IMR-90 (cell line): ENCODE measurements at regions not wholly inside any gene's neighbourhood (a gene's known extent, or its start where the extent isn't known, plus 50 kb on each side); places are given as distances from the start of the nearest gene placed in this dataset.

ENCODE experiments used
- ATAC-seq: fragments of 200-7000 bp; cut with Tn5 transposase; 2 replicates; pipeline ENCODE4 v1.9.1; 2020; ENCODE audit warnings: low read depth, mild to moderate bottlenecking, moderate library complexity
- BruUV-seq: library from RNA; stranded (reverse); fragments of 400-500 nt; replicated peaks from 2 replicates; lab custom pipeline; 2021; lab: Mats Ljungman, UMichigan
- CTCF ChIA-PET: fragments of 300-600 bp; formaldehyde crosslinking; extraction: SDS; loops from one replicate; lab custom pipeline; 2021; ENCODE audit warnings: antibody characterized with exemption; lab: Yijun Ruan, JAX
- POLR2A ChIA-PET: fragments of 300-600 bp; sonication (Branson Sonifier 250); formaldehyde crosslinking; loops from one replicate; lab custom pipeline; 2022; ENCODE audit warnings: antibody characterized with exemption; ENCODE audit not compliant: unreplicated experiment; lab: Charles Lee
- DNase-seq: peaks from one replicate; pipeline ENCODE4 v3.0.0; 2013
- H2AFZ ChIP-seq: replicated peaks from 2 replicates; pipeline ENCODE3; 2013; ENCODE audit warnings: low read length, mild to moderate bottlenecking; ENCODE audit not compliant: poor library complexity
- H2AK5ac ChIP-seq: 2 replicates; pipeline ENCODE4 v1.6.1; 2013; ENCODE audit warnings: low read depth, low read length, inconsistent platforms
- H2AK9ac ChIP-seq: replicated peaks from 2 replicates; pipeline ENCODE3; 2013; ENCODE audit warnings: mild to moderate bottlenecking, low read depth, low read length, moderate library complexity; ENCODE audit not compliant: poor library complexity
- H2BK120ac ChIP-seq: 2 replicates; pipeline ENCODE4 v1.6.1; 2013; ENCODE audit warnings: low read depth, low read length, inconsistent platforms
- H2BK15ac ChIP-seq: 3 replicates; pipeline ENCODE4 v1.6.1; 2013; ENCODE audit warnings: low read depth, low read length, inconsistent platforms
- H2BK20ac ChIP-seq: 2 replicates; pipeline ENCODE4 v1.6.1; 2013; ENCODE audit warnings: low read depth, mild to moderate bottlenecking, inconsistent platforms, low read length, moderate library complexity
- H2BK5ac ChIP-seq: 2 replicates; pipeline ENCODE4 v1.6.1; 2013; ENCODE audit warnings: mild to moderate bottlenecking, low read depth, low read length, inconsistent platforms; ENCODE audit not compliant: poor library complexity, severe bottlenecking
- H3K14ac ChIP-seq: replicated peaks from 2 replicates; pipeline ENCODE4 v1.6.1; 2013; ENCODE audit warnings: low read depth, low read length, inconsistent platforms
- H3K18ac ChIP-seq: 2 replicates; pipeline ENCODE4 v1.6.1; 2013; ENCODE audit warnings: low read depth, low read length, control low read depth
- H3K23ac ChIP-seq: 2 replicates; pipeline ENCODE4 v1.6.1; 2013; ENCODE audit warnings: low read depth, low read length, inconsistent platforms
- H3K27ac ChIP-seq: 2 replicates; pipeline ENCODE4 v1.5.1; 2013; ENCODE audit warnings: mild to moderate bottlenecking, control low read depth, low read length; ENCODE audit not compliant: insufficient read depth
- H3K27me3 ChIP-seq: 2 replicates; pipeline ENCODE4 v1.6.1; 2013; ENCODE audit warnings: low read length; ENCODE audit not compliant: control insufficient read depth, insufficient read depth
- H3K36me3 ChIP-seq: 2 replicates; pipeline ENCODE4 v1.6.1; 2013; ENCODE audit warnings: low read length, mixed read lengths; ENCODE audit not compliant: control insufficient read depth, insufficient read depth
- H3K4ac ChIP-seq: 2 replicates; pipeline ENCODE4 v1.6.1; 2013; ENCODE audit warnings: low read depth, low read length, inconsistent platforms
- H3K4me1 ChIP-seq: 2 replicates; pipeline ENCODE4 v1.6.1; 2013; ENCODE audit warnings: low read length, mixed read lengths; ENCODE audit not compliant: control insufficient read depth, insufficient read depth
- H3K4me2 ChIP-seq: 2 replicates; pipeline ENCODE4 v1.6.1; 2013; ENCODE audit warnings: low read depth, mild to moderate bottlenecking, control low read depth, low read length, moderate library complexity
- H3K4me3 ChIP-seq: 2 replicates; pipeline ENCODE4 v1.5.1; 2013; ENCODE audit warnings: low read depth, mild to moderate bottlenecking, control low read depth, low read length, moderate library complexity; ENCODE audit not compliant: insufficient read depth
- H3K56ac ChIP-seq: 2 replicates; pipeline ENCODE4 v1.6.1; 2013; ENCODE audit warnings: low read length, inconsistent platforms; ENCODE audit not compliant: insufficient read depth; ENCODE audit errors: extremely low read depth
- H3K79me1 ChIP-seq, 2 experiments: 2 replicates each; pipeline ENCODE4 v1.6.1; 2013; ENCODE audit warnings: low read length in 2 of 2, inconsistent platforms in 1 of 2, low read depth in 1 of 2
- H3K9ac ChIP-seq: 2 replicates; pipeline ENCODE4 v1.6.1; 2013; ENCODE audit warnings: low read depth, low read length, control low read depth
- H3K9me1 ChIP-seq: 2 replicates; pipeline ENCODE4 v1.6.1; 2013; ENCODE audit warnings: low read length, inconsistent platforms; ENCODE audit not compliant: insufficient read depth
- H3K9me3 ChIP-seq: 2 replicates; pipeline ENCODE4 v1.6.1; 2013; ENCODE audit warnings: low read length; ENCODE audit not compliant: control insufficient read depth, insufficient read depth
- H4K20me1 ChIP-seq: 2 replicates; pipeline ENCODE4 v1.6.1; 2013; ENCODE audit warnings: low read length, inconsistent platforms; ENCODE audit not compliant: insufficient read depth
- H4K5ac ChIP-seq: 2 replicates; pipeline ENCODE4 v1.6.1; 2013; ENCODE audit warnings: mild to moderate bottlenecking, low read depth, low read length, control low read depth
- H4K8ac ChIP-seq, 2 experiments: 2 replicates each; pipeline ENCODE4 v1.6.1; 2013; ENCODE audit warnings: low read depth in 2 of 2, low read length in 2 of 2, control low read depth in 1 of 2, inconsistent platforms in 1 of 2
- H4K91ac ChIP-seq: 2 replicates; pipeline ENCODE4 v1.6.1; 2013; ENCODE audit warnings: low read depth, low read length, inconsistent platforms; ENCODE audit not compliant: insufficient read depth
- BHLHE40 ChIP-seq: fragments of 150-350 bp; IDR thresholded peaks from 2 replicates; pipeline ENCODE4 v1.6.1; 2016; ENCODE audit warnings: mild to moderate bottlenecking, low read depth, low read length
- CEBPB ChIP-seq: IDR thresholded peaks from 2 replicates; pipeline ENCODE4 v1.6.1; 2012; ENCODE audit warnings: low read depth, low read length, improper control_type of control experiment
- CHD1 ChIP-seq: IDR thresholded peaks from 2 replicates; pipeline ENCODE4 v1.6.1; 2012; ENCODE audit warnings: low read depth, low read length, improper control_type of control experiment
- FOS ChIP-seq: fragments of 150-350 bp; IDR thresholded peaks from 2 replicates; pipeline ENCODE4 v1.6.1; 2016; ENCODE audit warnings: low read depth, low read length
- MAFK ChIP-seq: IDR thresholded peaks from 2 replicates; pipeline ENCODE4 v1.6.1; 2012; ENCODE audit warnings: low read depth, low read length, improper control_type of control experiment
- MAZ ChIP-seq: IDR thresholded peaks from 2 replicates; pipeline ENCODE4 v1.6.1; 2012; ENCODE audit warnings: low read depth, mild to moderate bottlenecking, low read length, improper control_type of control experiment, moderate library complexity, borderline replicate concordance
- MXI1 ChIP-seq: IDR thresholded peaks from 2 replicates; pipeline ENCODE4 v1.6.1; 2012; ENCODE audit warnings: low read depth, mild to moderate bottlenecking, low read length, moderate library complexity, borderline replicate concordance
- NFE2L2 ChIP-seq: fragments of 150-350 bp; IDR thresholded peaks from 2 replicates; pipeline ENCODE4 v1.6.1; 2016; ENCODE audit warnings: low read depth, mild to moderate bottlenecking, low read length
- POLR2A ChIP-seq: IDR thresholded peaks from 2 replicates; pipeline ENCODE4 v1.6.1; 2012; ENCODE audit warnings: mild to moderate bottlenecking, low read depth, low read length
- RAD21 ChIP-seq: IDR thresholded peaks from 2 replicates; pipeline ENCODE4 v1.6.1; 2012; ENCODE audit warnings: low read length, improper control_type of control experiment
- RCOR1 ChIP-seq: IDR thresholded peaks from 2 replicates; pipeline ENCODE4 v1.6.1; 2012; ENCODE audit warnings: mild to moderate bottlenecking, low read length, improper control_type of control experiment; ENCODE audit not compliant: insufficient replicate concordance
- RFX5 ChIP-seq: IDR thresholded peaks from 2 replicates; pipeline ENCODE4 v1.8.0; 2012; ENCODE audit warnings: low read depth, mild to moderate bottlenecking, low read length, moderate library complexity
- SMC3 ChIP-seq: fragments of 150-350 bp; IDR thresholded peaks from 2 replicates; pipeline ENCODE4 v1.6.1; 2016; ENCODE audit warnings: low read depth, mild to moderate bottlenecking, antibody characterized with exemption, low read length, moderate library complexity
- WGBS, 2 experiments: methylation state at CpG; one replicate each; pipeline versions ENCODE4 v1.1.5 to v1.1.7; 2013; ENCODE audit warnings: missing lambda C conversion rate in 2 of 2; ENCODE audit not compliant: insufficient read length in 1 of 2; ENCODE audit errors: extremely low coverage in 2 of 2; 5-methylcytosine and 5-hydroxymethylcytosine counted together
- dilution Hi-C: fragments of 300-500 bp; cut with HindIII; formaldehyde crosslinking; loops from one replicate; pipeline ENCODE4 v1.14.3; 2018; ENCODE audit warnings: low sequenced_read_pairs; ENCODE audit not compliant: unreplicated experiment
- in situ Hi-C: fragments of 300-500 bp; cut with MboI; formaldehyde crosslinking; loops from 3 replicates; pipeline ENCODE4 v1.14.3; 2019; ENCODE audit warnings: low sequenced_read_pairs, inconsistent platforms, mixed read lengths
- intact Hi-C: fragments of 100-400 bp; cut with micrococcal nuclease; formaldehyde crosslinking; loops from 2 replicates; pipeline ENCODE4 v1.10.0; 2022
- TF ChIP-seq, protein P1 (sequence below): conservative IDR thresholded peaks from 2 replicates; pipeline ENCODE4 v1.5.1; 2012; ENCODE audit warnings: mild to moderate bottlenecking, low read depth, low read length, improper control_type of control experiment
- TF ChIP-seq, protein P2 (sequence below): fragments of 150-350 bp; IDR thresholded peaks from 2 replicates; pipeline ENCODE4 v1.6.1; 2016; ENCODE audit warnings: low read depth, mild to moderate bottlenecking, low read length, moderate library complexity, borderline replicate concordance
- TF ChIP-seq, protein P3 (sequence below): fragments of 150-350 bp; IDR thresholded peaks from 2 replicates; pipeline ENCODE4 v1.6.1; 2017; ENCODE audit warnings: mild to moderate bottlenecking, antibody characterized with exemption, low read length, low read depth

DNA sequence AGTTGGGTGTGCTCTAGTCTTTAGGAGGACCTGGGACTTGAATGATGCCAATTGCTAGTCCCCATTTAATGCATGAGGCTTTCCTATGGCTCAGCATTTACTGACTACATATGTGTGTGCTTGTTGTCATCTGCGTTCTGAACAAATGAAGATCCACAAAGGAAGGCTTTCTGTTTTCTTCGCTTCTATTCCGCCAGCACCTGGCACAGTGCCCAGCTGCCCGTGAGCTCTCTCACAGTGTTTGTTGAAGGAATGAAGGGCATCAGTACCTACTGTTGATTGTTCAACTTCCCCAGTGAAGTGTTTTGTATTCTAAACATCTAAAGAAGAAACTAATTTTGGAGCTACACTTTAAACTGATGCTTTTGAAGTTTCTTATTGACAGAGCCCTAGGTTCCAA, 122.4 kb upstream of the LINC00305 start:
- Histone ChIP-seq H2AFZ (no peak overlapping the region), H3K79me1 (no peaks in the 10 kb centered on the region), H3K14ac (no peak overlapping the region), H3K27me3 (no peaks in the 10 kb centered on the region), H3K36me3 (no peaks in the 10 kb centered on the region), H2BK20ac (no peak overlapping the region), H3K9ac (no peak overlapping the region), H2BK15ac (no peak overlapping the region), H3K9me1 (no peaks in the 10 kb centered on the region), H4K20me1 (no peaks in the 10 kb centered on the region), H3K4me3 (no peak overlapping the region), H4K91ac (no peak overlapping the region), H2BK120ac (no peak overlapping the region), H3K56ac (no peak overlapping the region), H4K5ac (no peak overlapping the region), H3K4me2 (no peak overlapping the region), H2AK5ac (no peak overlapping the region), H2BK5ac (no peak overlapping the region), H3K27ac (no peak overlapping the region), H3K23ac (no peak overlapping the region), H3K18ac (no peak overlapping the region), H3K4ac (no peak overlapping the region), H2AK9ac (no peak overlapping the region), H3K9me3 (peaks cover 10% of the 10 kb centered on the region), H4K8ac (no peak overlapping the region), H3K4me1 (no peaks in the 10 kb centered on the region)
- ATAC-seq (no peak), DNase-seq (no peak)
- dilution Hi-C loops (no loop called here), intact Hi-C loops (loop anchor here (1.0 kb wide), 1 partner anchor 22 kb away; no protein-coding TSS in a partner anchor), in situ Hi-C loops (no loop called here)
- TF ChIP-seq POLR2A (no peak), BHLHE40 (no peak), RFX5 (no peak), CHD1 (no peak), CEBPB (no peak), RAD21 (no peak), MXI1 (no peak), RCOR1 (no peak), MAFK (no peak), FOS (no peak), NFE2L2 (no peak), MAZ (no peak), SMC3 (no peak)
- TF ChIP-seq, protein P1, sequence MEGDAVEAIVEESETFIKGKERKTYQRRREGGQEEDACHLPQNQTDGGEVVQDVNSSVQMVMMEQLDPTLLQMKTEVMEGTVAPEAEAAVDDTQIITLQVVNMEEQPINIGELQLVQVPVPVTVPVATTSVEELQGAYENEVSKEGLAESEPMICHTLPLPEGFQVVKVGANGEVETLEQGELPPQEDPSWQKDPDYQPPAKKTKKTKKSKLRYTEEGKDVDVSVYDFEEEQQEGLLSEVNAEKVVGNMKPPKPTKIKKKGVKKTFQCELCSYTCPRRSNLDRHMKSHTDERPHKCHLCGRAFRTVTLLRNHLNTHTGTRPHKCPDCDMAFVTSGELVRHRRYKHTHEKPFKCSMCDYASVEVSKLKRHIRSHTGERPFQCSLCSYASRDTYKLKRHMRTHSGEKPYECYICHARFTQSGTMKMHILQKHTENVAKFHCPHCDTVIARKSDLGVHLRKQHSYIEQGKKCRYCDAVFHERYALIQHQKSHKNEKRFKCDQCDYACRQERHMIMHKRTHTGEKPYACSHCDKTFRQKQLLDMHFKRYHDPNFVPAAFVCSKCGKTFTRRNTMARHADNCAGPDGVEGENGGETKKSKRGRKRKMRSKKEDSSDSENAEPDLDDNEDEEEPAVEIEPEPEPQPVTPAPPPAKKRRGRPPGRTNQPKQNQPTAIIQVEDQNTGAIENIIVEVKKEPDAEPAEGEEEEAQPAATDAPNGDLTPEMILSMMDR = no peak
- TF ChIP-seq, protein P2, sequence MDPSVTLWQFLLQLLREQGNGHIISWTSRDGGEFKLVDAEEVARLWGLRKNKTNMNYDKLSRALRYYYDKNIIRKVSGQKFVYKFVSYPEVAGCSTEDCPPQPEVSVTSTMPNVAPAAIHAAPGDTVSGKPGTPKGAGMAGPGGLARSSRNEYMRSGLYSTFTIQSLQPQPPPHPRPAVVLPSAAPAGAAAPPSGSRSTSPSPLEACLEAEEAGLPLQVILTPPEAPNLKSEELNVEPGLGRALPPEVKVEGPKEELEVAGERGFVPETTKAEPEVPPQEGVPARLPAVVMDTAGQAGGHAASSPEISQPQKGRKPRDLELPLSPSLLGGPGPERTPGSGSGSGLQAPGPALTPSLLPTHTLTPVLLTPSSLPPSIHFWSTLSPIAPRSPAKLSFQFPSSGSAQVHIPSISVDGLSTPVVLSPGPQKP = no peak
- TF ChIP-seq, protein P3, sequence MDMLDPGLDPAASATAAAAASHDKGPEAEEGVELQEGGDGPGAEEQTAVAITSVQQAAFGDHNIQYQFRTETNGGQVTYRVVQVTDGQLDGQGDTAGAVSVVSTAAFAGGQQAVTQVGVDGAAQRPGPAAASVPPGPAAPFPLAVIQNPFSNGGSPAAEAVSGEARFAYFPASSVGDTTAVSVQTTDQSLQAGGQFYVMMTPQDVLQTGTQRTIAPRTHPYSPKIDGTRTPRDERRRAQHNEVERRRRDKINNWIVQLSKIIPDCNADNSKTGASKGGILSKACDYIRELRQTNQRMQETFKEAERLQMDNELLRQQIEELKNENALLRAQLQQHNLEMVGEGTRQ = no peak
- no CpG with 5 or more reads among the region's 4 CpGs for WGBS, 2 experiments
- ChIA-PET CTCF (no interaction called here), POLR2A (no interaction called here)
- BruUV-seq = no TSS peak
